HCEC 1CT (cell line): ENCODE measurements at regions not wholly inside any gene's neighbourhood (a gene's known extent, or its start where the extent isn't known, plus 50 kb on each side); places are given as distances from the start of the nearest gene placed in this dataset.

Experiments
- DNase-seq: peaks from one replicate; pipeline ENCODE4 v3.0.0-alpha.2; 2017

GRCh38 chr13:62997038-62997599 is 1581.5 kb upstream of the PCDH20 start:
- no peak for DNase-seq

GRCh38 chr13:62973804-62974203 is 1558.2 kb upstream of the PCDH20 start:
- no peak for DNase-seq

GRCh38 chr13:62964522-62964921 is 1548.9 kb upstream of the PCDH20 start:
- no peak for DNase-seq

- DNase-seq, result no peak
These were observed 1545.1 kb upstream of the PCDH20 start for GRCh38 chr13:62960723-62961122.

GRCh38 chr13:62933809-62934208 is 1518.2 kb upstream of the PCDH20 start:
- DNase-seq, result no peak

- DNase-seq, result no peak
These were observed 1516.7 kb upstream of the PCDH20 start for GRCh38 chr13:62932256-62932883.

- DNase-seq, result no peak
These were observed 1516.2 kb upstream of the PCDH20 start for GRCh38 chr13:62931853-62932252.

GRCh38 chr13:62924395-62924794 is 1508.7 kb upstream of the PCDH20 start:
- no peak for DNase-seq

- no peak for DNase-seq
These were observed 1504.5 kb upstream of the PCDH20 start for GRCh38 chr13:62920159-62920558.

GRCh38 chr13:62919491-62919890 is 1503.8 kb upstream of the PCDH20 start:
- no peak for DNase-seq

GRCh38 chr13:62910541-62911060 is 1495.0 kb upstream of the PCDH20 start:
- no peak for DNase-seq

- DNase-seq, result no peak
These were observed 1492.7 kb upstream of the PCDH20 start for GRCh38 chr13:62908321-62908720.

- DNase-seq, result no peak
These were observed 1491.2 kb upstream of the PCDH20 start for GRCh38 chr13:62906896-62907295.

GRCh38 chr13:62906469-62906868 is 1490.8 kb upstream of the PCDH20 start:
- DNase-seq, result no peak

- no peak for DNase-seq
These were observed 1471.4 kb upstream of the PCDH20 start for GRCh38 chr13:62887046-62887445.

GRCh38 chr13:62879071-62879470 is 1463.4 kb upstream of the PCDH20 start:
- DNase-seq, result no peak

GRCh38 chr13:62875118-62875640 is 1459.5 kb upstream of the PCDH20 start:
- DNase-seq, result no peak

- no peak for DNase-seq
These were observed 1434.7 kb upstream of the PCDH20 start for GRCh38 chr13:62850331-62850730.

- no peak for DNase-seq
These were observed 1431.9 kb upstream of the PCDH20 start for GRCh38 chr13:62847520-62847919.

GRCh38 chr13:62846302-62846701 is 1430.7 kb upstream of the PCDH20 start:
- no peak for DNase-seq

GRCh38 chr13:62839338-62839737 is 1423.7 kb upstream of the PCDH20 start:
- no peak for DNase-seq

GRCh38 chr13:62838929-62839328 is 1423.3 kb upstream of the PCDH20 start:
- DNase-seq, result no peak

- DNase-seq, result no peak
These were observed 1422.2 kb upstream of the PCDH20 start for GRCh38 chr13:62837895-62838294.

GRCh38 chr13:62829486-62829885 is 1413.8 kb upstream of the PCDH20 start:
- DNase-seq, result no peak
